Parathyroid adenoma (tissue), 2 donors: ENCODE measurements at regions not wholly inside any gene's neighbourhood (a gene's known extent, or its start where the extent isn't known, plus 50 kb on each side); places are given as distances from the start of the nearest gene placed in this dataset.

ENCODE experiments used
- H2AFZ ChIP-seq: fragments of 300-600 bp; sonication (generic); one replicate; pipeline ENCODE4 v1.7.0; 2017; ENCODE audit warnings: antibody characterized with exemption, mild to moderate bottlenecking
- H3K27ac ChIP-seq: fragments of 300-600 bp; sonication (generic); one replicate; pipeline ENCODE4 v1.7.0; 2017
- H3K27me3 ChIP-seq: fragments of 300-600 bp; sonication (generic); one replicate; pipeline ENCODE4 v1.7.0; 2017; ENCODE audit warnings: low read length; ENCODE audit not compliant: control insufficient read depth, insufficient read depth
- H3K36me3 ChIP-seq: fragments of 300-600 bp; sonication (generic); one replicate; pipeline ENCODE4 v1.7.0; 2017; ENCODE audit warnings: low read length; ENCODE audit not compliant: control insufficient read depth, insufficient read depth
- H3K4me1 ChIP-seq: fragments of 300-600 bp; sonication (generic); one replicate; pipeline ENCODE4 v1.7.0; 2017; ENCODE audit warnings: control low read depth
- H3K4me2 ChIP-seq: fragments of 300-600 bp; sonication (generic); one replicate; pipeline ENCODE4 v1.7.0; 2017; ENCODE audit warnings: low read length
- H3K4me3 ChIP-seq: fragments of 300-600 bp; sonication (generic); one replicate; pipeline ENCODE4 v1.7.0; 2017; ENCODE audit warnings: low read depth, low read length
- H3K79me2 ChIP-seq: fragments of 300-600 bp; sonication (generic); one replicate; pipeline ENCODE4 v1.7.0; 2017; ENCODE audit warnings: control low read depth
- H3K9ac ChIP-seq: fragments of 300-600 bp; sonication (generic); one replicate; pipeline ENCODE4 v1.7.0; 2017; ENCODE audit warnings: mild to moderate bottlenecking
- H3K9me3 ChIP-seq: fragments of 300-600 bp; sonication (generic); one replicate; pipeline ENCODE4 v1.7.0; 2017; ENCODE audit warnings: low read length; ENCODE audit not compliant: control insufficient read depth
- TF ChIP-seq, protein P1 (sequence below): fragments of 300-600 bp; sonication (generic); IDR thresholded peaks from one replicate; pipeline ENCODE4 v1.7.0; 2017; ENCODE audit warnings: antibody characterized with exemption, mild to moderate bottlenecking
- donor health status: primary hyperparathyroidism.

DNA sequence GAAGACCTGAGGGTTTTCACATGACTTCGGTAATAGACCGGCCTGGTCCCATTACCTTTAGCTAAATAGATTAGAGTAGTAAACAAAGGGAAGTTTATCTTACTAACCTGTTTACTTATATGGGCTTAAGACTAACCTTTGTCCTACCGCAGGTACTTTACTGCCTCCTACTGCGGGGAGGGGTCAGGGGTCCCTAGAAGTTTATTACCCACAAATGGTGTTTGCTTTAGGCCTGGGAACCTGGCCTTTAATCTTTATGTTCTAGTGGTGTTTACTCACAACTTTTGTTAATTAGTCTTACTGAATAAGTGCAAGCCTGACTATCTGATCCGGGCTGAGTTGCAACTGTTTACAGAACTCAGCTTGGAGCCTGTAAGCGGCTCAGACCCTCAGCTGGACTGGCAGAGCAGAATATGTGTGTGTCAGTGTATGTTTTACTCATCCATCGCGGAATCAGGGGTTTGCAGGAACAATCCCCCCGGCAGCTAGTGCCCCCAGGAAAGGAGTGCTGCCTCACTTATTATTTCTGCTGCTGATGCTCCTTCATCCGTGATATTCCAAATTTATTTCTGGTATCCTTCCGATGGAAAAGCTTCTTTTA lies 578.9 kb upstream of the SEMA3D start:
- TF ChIP-seq, protein P1, sequence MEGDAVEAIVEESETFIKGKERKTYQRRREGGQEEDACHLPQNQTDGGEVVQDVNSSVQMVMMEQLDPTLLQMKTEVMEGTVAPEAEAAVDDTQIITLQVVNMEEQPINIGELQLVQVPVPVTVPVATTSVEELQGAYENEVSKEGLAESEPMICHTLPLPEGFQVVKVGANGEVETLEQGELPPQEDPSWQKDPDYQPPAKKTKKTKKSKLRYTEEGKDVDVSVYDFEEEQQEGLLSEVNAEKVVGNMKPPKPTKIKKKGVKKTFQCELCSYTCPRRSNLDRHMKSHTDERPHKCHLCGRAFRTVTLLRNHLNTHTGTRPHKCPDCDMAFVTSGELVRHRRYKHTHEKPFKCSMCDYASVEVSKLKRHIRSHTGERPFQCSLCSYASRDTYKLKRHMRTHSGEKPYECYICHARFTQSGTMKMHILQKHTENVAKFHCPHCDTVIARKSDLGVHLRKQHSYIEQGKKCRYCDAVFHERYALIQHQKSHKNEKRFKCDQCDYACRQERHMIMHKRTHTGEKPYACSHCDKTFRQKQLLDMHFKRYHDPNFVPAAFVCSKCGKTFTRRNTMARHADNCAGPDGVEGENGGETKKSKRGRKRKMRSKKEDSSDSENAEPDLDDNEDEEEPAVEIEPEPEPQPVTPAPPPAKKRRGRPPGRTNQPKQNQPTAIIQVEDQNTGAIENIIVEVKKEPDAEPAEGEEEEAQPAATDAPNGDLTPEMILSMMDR: no peak
- no peaks in the 10 kb centered on the region for H3K4me1 ChIP-seq
- no peak overlapping the region for H3K9ac ChIP-seq
- no peaks in the 10 kb centered on the region for H3K9me3 ChIP-seq
- H3K79me2 ChIP-seq: no peaks in the 10 kb centered on the region
- no peaks in the 10 kb centered on the region for H3K27me3 ChIP-seq
- H3K4me3 ChIP-seq: no peak overlapping the region
- H3K4me2 ChIP-seq: no peak overlapping the region
- no peak overlapping the region for H2AFZ ChIP-seq
- H3K27ac ChIP-seq: no peak overlapping the region
- no peaks in the 10 kb centered on the region for H3K36me3 ChIP-seq

DNA sequence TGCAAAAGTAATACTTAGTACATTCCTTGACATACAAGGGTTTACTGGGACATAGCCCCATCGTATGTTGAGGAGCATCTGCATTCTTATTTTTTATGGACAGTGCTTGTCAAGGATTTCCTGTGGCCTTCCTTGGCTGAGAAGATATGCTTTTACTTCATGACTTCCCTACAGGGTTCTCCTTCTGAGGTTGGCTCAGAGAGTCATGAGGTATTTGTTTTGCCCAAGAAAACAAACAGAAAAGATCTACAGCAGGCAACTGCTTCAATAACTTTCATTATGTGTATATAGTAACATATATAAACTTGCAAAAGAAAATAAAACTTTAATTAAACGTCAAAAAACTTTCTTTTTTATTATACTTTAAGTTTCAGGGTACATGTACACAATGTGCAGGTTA lies 577.2 kb upstream of the SEMA3D start:
- no peak overlapping the region for H2AFZ ChIP-seq
- no peaks in the 10 kb centered on the region for H3K9me3 ChIP-seq
- H3K4me3 ChIP-seq: no peak overlapping the region
- no peaks in the 10 kb centered on the region for H3K79me2 ChIP-seq
- no peak overlapping the region for H3K27ac ChIP-seq
- no peak overlapping the region for H3K9ac ChIP-seq
- H3K4me2 ChIP-seq: no peak overlapping the region
- no peaks in the 10 kb centered on the region for H3K27me3 ChIP-seq
- no peaks in the 10 kb centered on the region for H3K4me1 ChIP-seq
- H3K36me3 ChIP-seq: no peaks in the 10 kb centered on the region
- TF ChIP-seq, protein P1: no peak

DNA sequence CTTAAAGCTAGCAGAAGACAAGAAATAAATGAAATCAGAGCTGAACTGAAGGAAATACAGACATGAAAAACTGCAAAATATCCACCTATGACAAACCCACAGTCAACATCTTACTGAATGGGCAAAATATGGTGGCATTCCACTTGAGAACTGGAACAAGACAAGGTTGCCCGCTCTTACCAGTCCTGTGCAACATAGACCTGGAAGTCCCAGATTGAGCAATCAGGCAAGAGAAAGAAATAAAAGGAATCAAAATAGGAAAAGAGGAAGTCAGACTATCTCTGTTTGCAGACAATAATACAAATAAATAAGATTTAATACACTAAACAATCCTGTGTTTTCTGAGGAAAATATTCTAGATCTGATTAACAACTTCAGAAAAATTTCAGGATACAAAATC lies 570.5 kb upstream of the SEMA3D start:
- Histone ChIP-seq H3K9ac (no peak overlapping the region), H3K4me3 (no peak overlapping the region), H3K9me3 (no peaks in the 10 kb centered on the region), H3K27me3 (no peaks in the 10 kb centered on the region), H3K36me3 (no peaks in the 10 kb centered on the region), H3K4me1 (no peaks in the 10 kb centered on the region), H3K27ac (no peak overlapping the region), H2AFZ (no peak overlapping the region), H3K4me2 (no peak overlapping the region), H3K79me2 (no peaks in the 10 kb centered on the region)
- TF ChIP-seq, protein P1: no peak

DNA sequence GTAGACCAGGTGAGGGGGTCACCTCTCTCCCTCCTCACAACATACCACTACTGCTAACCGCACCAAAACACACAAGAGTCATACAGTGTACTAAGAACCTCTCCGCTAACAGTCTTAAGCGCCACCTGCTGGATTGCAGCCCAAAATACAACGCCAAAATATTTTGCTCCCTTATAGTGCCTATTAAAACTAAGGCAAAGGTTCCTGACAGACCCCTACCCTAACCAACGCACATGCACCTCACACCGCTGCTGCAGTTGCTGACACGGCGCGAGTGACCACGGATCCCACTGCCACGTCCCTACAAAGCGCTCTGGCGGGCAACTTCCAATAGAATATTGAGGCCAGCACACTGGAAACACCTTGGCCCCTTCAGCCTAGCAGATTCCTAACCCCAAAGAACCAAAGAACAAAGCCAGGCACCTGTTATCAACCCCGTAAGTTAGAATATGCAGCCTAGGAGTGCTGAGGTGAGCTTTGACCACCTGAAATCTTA lies 563.6 kb upstream of the SEMA3D start:
- Histone ChIP-seq H3K27me3 (no peaks in the 10 kb centered on the region), H3K4me3 (no peak overlapping the region), H3K9me3 (no peaks in the 10 kb centered on the region), H3K4me1 (no peaks in the 10 kb centered on the region), H3K36me3 (no peaks in the 10 kb centered on the region), H2AFZ (no peak overlapping the region), H3K9ac (no peak overlapping the region), H3K4me2 (no peak overlapping the region), H3K79me2 (no peaks in the 10 kb centered on the region), H3K27ac (no peak overlapping the region)
- TF ChIP-seq, protein P1: no peak
